Naive B cell (primary cell): ENCODE measurements at regions not wholly inside any gene's neighbourhood (a gene's known extent, or its start where the extent isn't known, plus 50 kb on each side); places are given as distances from the start of the nearest gene placed in this dataset.

Source experiments
- ATAC-seq, 2 donors: fragments of 150-1000 bp; cut with Tn5 transposase; 2 replicates each; pipeline ENCODE4 v1.10.0; 2021; ENCODE audit warnings: low read depth in 2 of 2, mild to moderate bottlenecking in 2 of 2, moderate library complexity in 2 of 2
- DNase-seq: peaks from one replicate; pipeline ENCODE4 v3.0.0; 2022
- H3K27ac Mint-ChIP-seq, 6 donors: one replicate each; pipeline ENCODE4 v1.8.0; 2020 to 2022; ENCODE audit warnings: mild to moderate bottlenecking in 6 of 6, mixed read lengths in 6 of 6, moderate library complexity in 5 of 6, inconsistent platforms in 2 of 6
- H3K27me3 Mint-ChIP-seq, 3 donors: one replicate each; pipeline ENCODE4 v1.8.0; 2021 to 2022; ENCODE audit warnings: mixed read lengths in 3 of 3, mild to moderate bottlenecking in 1 of 3
- H3K36me3 Mint-ChIP-seq, 2 donors: one replicate each; pipeline ENCODE4 v1.8.0; 2020 to 2022; ENCODE audit warnings: mixed read lengths in 2 of 2, inconsistent platforms in 1 of 2, mild to moderate bottlenecking in 1 of 2
- H3K4me1 Mint-ChIP-seq, 3 donors: one replicate each; pipeline ENCODE4 v1.8.0; 2020 to 2022; ENCODE audit warnings: mixed read lengths in 3 of 3, inconsistent platforms in 1 of 3, mild to moderate bottlenecking in 1 of 3, moderate library complexity in 1 of 3
- H3K4me3 Mint-ChIP-seq, 8 donors: one replicate each; pipeline ENCODE4 v1.8.0; 2020 to 2022; ENCODE audit warnings: mild to moderate bottlenecking in 8 of 8, mixed read lengths in 8 of 8, moderate library complexity in 8 of 8, inconsistent platforms in 2 of 8
- H3K9me3 Mint-ChIP-seq, 7 donors: one replicate each; pipeline ENCODE4 v1.8.0; 2020 to 2022; ENCODE audit warnings: mixed read lengths in 7 of 7, mild to moderate bottlenecking in 5 of 7, inconsistent platforms in 2 of 7, moderate library complexity in 1 of 7

DNA sequence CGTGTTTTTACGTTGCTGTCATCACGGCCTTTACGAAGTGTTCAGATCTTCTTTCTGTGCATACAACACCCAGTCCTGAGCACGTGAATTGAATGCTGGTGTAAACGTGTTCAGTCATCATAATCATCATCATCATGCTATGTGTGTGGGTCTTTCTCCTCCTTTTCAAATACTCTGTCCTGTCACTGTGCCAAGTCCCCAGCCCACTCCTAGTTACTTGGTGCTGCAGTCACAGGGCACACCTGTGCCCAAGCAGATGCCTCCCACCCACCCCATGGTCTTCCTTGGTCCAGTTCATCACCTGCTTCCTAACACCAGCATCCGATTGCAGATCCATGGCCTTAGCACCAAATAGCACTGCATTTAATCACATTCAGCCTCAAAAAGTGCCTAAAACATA lies 78.6 kb upstream of the MGMT start:
- DNase-seq (no peak), ATAC-seq (no peak)
- no peaks in the 10 kb centered on the region for H3K36me3 Mint-ChIP-seq
- no peak overlapping the region for H3K4me3 Mint-ChIP-seq
- H3K9me3 Mint-ChIP-seq = peaks cover 0 to 4% (median 0%) of the 10 kb centered on the region in 7 donors
- no peaks in the 10 kb centered on the region for H3K4me1 Mint-ChIP-seq
- H3K27ac Mint-ChIP-seq = peak overlapping the region in 1 of 6 donors; percentile 7
- no peaks in the 10 kb centered on the region for H3K27me3 Mint-ChIP-seq

- DNase-seq (no peak), ATAC-seq (no peak)
- Mint-ChIP-seq H3K4me3 (no peak overlapping the region), H3K27ac (no peak overlapping the region), H3K9me3 (peaks cover 0 to 4% (median 0%) of the 10 kb centered on the region in 7 donors), H3K36me3 (no peaks in the 10 kb centered on the region), H3K27me3 (no peaks in the 10 kb centered on the region), H3K4me1 (no peaks in the 10 kb centered on the region)
Observed at GRCh38 chr10:129389194-129389593, 77.8 kb upstream of the MGMT start.

DNA sequence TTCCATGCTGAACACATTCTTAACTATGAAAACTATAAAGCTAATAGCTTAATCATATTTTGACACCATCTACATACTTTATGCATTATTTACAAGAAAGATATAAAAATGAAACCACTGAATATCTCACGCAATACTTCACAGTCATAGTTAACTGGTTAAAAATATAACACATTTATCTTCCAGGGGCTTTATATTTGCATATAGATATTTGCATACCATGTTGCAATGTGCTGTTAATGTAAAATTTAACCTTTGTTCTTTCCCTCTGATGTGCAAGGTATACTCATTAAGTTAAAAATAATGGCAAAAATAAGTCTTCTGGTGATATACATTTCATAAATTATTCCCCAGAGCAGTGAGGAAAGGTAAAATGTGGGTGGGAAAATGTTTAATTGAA lies 76.9 kb upstream of the MGMT start:
- Mint-ChIP-seq H3K27me3 (no peaks in the 10 kb centered on the region), H3K4me1 (no peaks in the 10 kb centered on the region), H3K36me3 (no peaks in the 10 kb centered on the region), H3K9me3 (peaks cover 0 to 4% (median 0%) of the 10 kb centered on the region in 7 donors), H3K27ac (no peak overlapping the region), H3K4me3 (no peak overlapping the region)
- DNase-seq (no peak), ATAC-seq (no peak)

- Mint-ChIP-seq H3K27me3 (no peaks in the 10 kb centered on the region), H3K4me3 (no peak overlapping the region), H3K9me3 (peaks cover 0 to 2% (median 0%) of the 10 kb centered on the region in 7 donors), H3K36me3 (no peaks in the 10 kb centered on the region), H3K4me1 (no peaks in the 10 kb centered on the region), H3K27ac (no peak overlapping the region)
- ATAC-seq = no peak
- DNase-seq = no peak
Observed at GRCh38 chr10:129390726-129391125, 76.3 kb upstream of the MGMT start.

GRCh38 chr10:129391464-129391863 lies 75.6 kb upstream of the MGMT start:
- no peaks in the 10 kb centered on the region for H3K9me3 Mint-ChIP-seq
- H3K36me3 Mint-ChIP-seq = no peaks in the 10 kb centered on the region
- no peak for DNase-seq
- H3K27me3 Mint-ChIP-seq = no peaks in the 10 kb centered on the region
- H3K27ac Mint-ChIP-seq = no peak overlapping the region
- no peaks in the 10 kb centered on the region for H3K4me1 Mint-ChIP-seq
- H3K4me3 Mint-ChIP-seq = no peak overlapping the region
- no peak for ATAC-seq

DNA sequence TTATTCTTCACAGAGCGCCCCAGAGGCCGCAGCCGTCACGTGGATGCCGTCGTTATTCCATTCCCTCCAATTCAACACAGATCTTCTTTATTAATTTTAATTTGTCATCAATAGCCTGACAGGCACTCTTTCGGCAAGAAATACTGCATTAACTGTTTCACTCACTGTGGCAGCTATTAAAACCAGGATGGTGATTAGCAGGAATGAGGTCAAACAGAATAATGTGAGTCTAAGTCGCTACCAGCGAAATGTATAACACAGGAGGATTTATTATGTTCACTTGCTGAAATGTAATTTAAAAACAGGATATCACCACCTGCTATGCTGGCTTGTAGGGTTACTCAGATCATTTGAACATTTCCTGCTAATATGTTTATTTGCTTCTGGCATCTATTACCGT lies 74.2 kb upstream of the MGMT start:
- no peak for DNase-seq
- Mint-ChIP-seq H3K27me3 (no peaks in the 10 kb centered on the region), H3K4me1 (no peaks in the 10 kb centered on the region), H3K9me3 (no peaks in the 10 kb centered on the region), H3K27ac (peak overlapping the region in 1 of 6 donors; percentile 49), H3K36me3 (no peaks in the 10 kb centered on the region), H3K4me3 (no peak overlapping the region)
- no peak for ATAC-seq

DNA sequence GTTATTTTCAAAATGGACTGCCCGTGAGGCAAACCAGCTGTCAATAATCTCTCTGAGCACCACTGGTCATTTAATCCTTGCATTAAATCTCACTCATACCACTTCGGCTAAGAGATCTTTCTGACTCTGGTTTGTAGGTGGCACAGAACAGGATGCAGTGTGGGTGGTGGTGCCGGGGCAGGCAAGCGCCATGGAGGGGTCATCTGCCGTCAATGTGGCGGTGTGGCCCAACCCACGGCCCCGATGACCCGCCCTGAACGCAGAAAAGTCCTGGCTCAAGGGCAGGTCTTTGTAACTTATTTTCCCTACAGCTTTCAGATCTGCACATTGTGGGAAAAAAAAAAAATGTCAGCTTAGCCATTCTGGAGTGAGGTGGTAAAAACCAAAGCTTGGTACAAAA lies 73.2 kb upstream of the MGMT start:
- no peaks in the 10 kb centered on the region for H3K27me3 Mint-ChIP-seq
- H3K4me3 Mint-ChIP-seq = no peak overlapping the region
- H3K27ac Mint-ChIP-seq = peak overlapping the region in 1 of 6 donors; percentile 57
- ATAC-seq (no peak), DNase-seq (no peak)
- H3K9me3 Mint-ChIP-seq = no peaks in the 10 kb centered on the region
- H3K36me3 Mint-ChIP-seq = no peaks in the 10 kb centered on the region
- H3K4me1 Mint-ChIP-seq = no peaks in the 10 kb centered on the region

- Mint-ChIP-seq H3K9me3 (no peaks in the 10 kb centered on the region), H3K27ac (no peak overlapping the region), H3K36me3 (no peaks in the 10 kb centered on the region), H3K4me1 (no peaks in the 10 kb centered on the region), H3K4me3 (peak overlapping the region in 1 of 8 donors; percentile 72), H3K27me3 (no peaks in the 10 kb centered on the region)
- no peak for DNase-seq
- no peak for ATAC-seq
Observed at GRCh38 chr10:129394518-129395328, 72.3 kb upstream of the MGMT start.

GRCh38 chr10:129396021-129396722 lies 70.9 kb upstream of the MGMT start:
- Mint-ChIP-seq H3K4me3 (no peak overlapping the region), H3K9me3 (no peaks in the 10 kb centered on the region), H3K4me1 (no peaks in the 10 kb centered on the region), H3K27me3 (peaks cover 0 to 7% (median 0%) of the 10 kb centered on the region in 3 donors), H3K27ac (no peak overlapping the region), H3K36me3 (no peaks in the 10 kb centered on the region)
- ATAC-seq = no peak
- DNase-seq = no peak

GRCh38 chr10:129397198-129397974 lies 69.7 kb upstream of the MGMT start:
- Mint-ChIP-seq H3K36me3 (no peaks in the 10 kb centered on the region), H3K27ac (no peak overlapping the region), H3K4me1 (no peaks in the 10 kb centered on the region), H3K27me3 (peaks cover 0 to 7% (median 0%) of the 10 kb centered on the region in 3 donors), H3K4me3 (no peak overlapping the region), H3K9me3 (no peaks in the 10 kb centered on the region)
- ATAC-seq (no peak), DNase-seq (no peak)

GRCh38 chr10:129398711-129399141 lies 68.3 kb upstream of the MGMT start:
- DNase-seq = no peak
- H3K4me3 Mint-ChIP-seq = no peak overlapping the region

GRCh38 chr10:129400426-129400825 lies 66.6 kb upstream of the MGMT start:
- peaks cover 0 to 7% (median under 1%) of the 10 kb centered on the region in 3 donors for H3K27me3 Mint-ChIP-seq
- no peaks in the 10 kb centered on the region for H3K36me3 Mint-ChIP-seq
- no peaks in the 10 kb centered on the region for H3K4me1 Mint-ChIP-seq
- no peak overlapping the region for H3K27ac Mint-ChIP-seq
- no peak for DNase-seq
- no peaks in the 10 kb centered on the region for H3K9me3 Mint-ChIP-seq
- no peak for ATAC-seq
- H3K4me3 Mint-ChIP-seq = no peak overlapping the region

More at GRCh38 chr10:129398711-129399141, 68.3 kb upstream of the MGMT start:
- peaks cover 0 to 7% (median 0%) of the 10 kb centered on the region in 3 donors for H3K27me3 Mint-ChIP-seq
- H3K4me1 Mint-ChIP-seq = no peaks in the 10 kb centered on the region
- no peaks in the 10 kb centered on the region for H3K36me3 Mint-ChIP-seq
- no peak for ATAC-seq
- H3K9me3 Mint-ChIP-seq = no peaks in the 10 kb centered on the region
- no peak overlapping the region for H3K27ac Mint-ChIP-seq

DNA sequence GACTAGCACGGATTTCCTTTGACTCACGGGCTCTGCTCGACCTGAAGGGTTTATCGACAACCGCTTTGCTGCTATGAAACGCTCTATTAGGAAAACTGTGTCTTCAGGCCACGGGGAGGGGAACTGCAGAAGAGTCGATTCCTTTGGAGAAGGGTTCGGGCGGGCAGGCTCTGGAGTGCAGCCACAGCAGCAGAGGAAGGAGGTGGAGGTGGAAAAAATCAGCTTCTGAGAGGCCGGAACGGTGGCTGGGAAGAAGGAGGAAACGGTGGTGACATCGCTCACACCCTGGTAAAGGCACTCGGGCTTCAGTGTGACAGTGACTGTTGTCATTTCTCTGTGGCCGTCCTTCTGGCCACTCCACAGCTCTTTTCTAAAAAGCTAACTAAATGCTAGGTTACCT lies 64.6 kb upstream of the MGMT start:
- Mint-ChIP-seq H3K36me3 (no peaks in the 10 kb centered on the region), H3K4me3 (no peak overlapping the region), H3K27ac (no peak overlapping the region), H3K27me3 (peaks cover 5 to 14% (median 11%) of the 10 kb centered on the region in 3 donors), H3K4me1 (no peaks in the 10 kb centered on the region), H3K9me3 (no peaks in the 10 kb centered on the region)
- ATAC-seq = no peak
- DNase-seq = no peak
